PC-3 (cell line): ENCODE measurements at regions not wholly inside any gene's neighbourhood (a gene's known extent, or its start where the extent isn't known, plus 50 kb on each side); places are given as distances from the start of the nearest gene placed in this dataset.

ENCODE experiments used
- CTCF ChIP-seq: fragments of 300-600 bp; sonication (generic); conservative IDR thresholded peaks from 2 replicates; pipeline ENCODE4 v1.5.1; 2017; ENCODE audit warnings: antibody characterized with exemption, low read depth, mild to moderate bottlenecking, low read length
- EZH2 ChIP-seq: fragments of 300-600 bp; sonication (generic); IDR thresholded peaks from one replicate; pipeline ENCODE4 v1.6.1; 2017; ENCODE audit warnings: antibody characterized with exemption, mild to moderate bottlenecking, low read length; ENCODE audit not compliant: unreplicated experiment
- EZH2phosphoT487 ChIP-seq: fragments of 300-600 bp; sonication (generic); IDR thresholded peaks from 2 replicates; pipeline ENCODE4 v1.6.1; 2018; ENCODE audit warnings: mild to moderate bottlenecking, antibody characterized with exemption, low read length, borderline replicate concordance

- TF ChIP-seq CTCF (no peak), EZH2phosphoT487 (no peak), EZH2 (no peak)
These were observed 559.9 kb upstream of the MCTP2 start for GRCh38 chr15:93671387-93671943.
